Body of pancreas (tissue), 4 donors: ENCODE measurements at regions not wholly inside any gene's neighbourhood (a gene's known extent, or its start where the extent isn't known, plus 50 kb on each side); places are given as distances from the start of the nearest gene placed in this dataset.

Experiments used
- ATAC-seq: fragments of 150-250 bp; one replicate; pipeline ENCODE4 v1.9.1; 2016
- DNase-seq, 4 donors: peaks; one replicate each; pipeline ENCODE4 v3.0.0-alpha.2; 2019
- H3K27ac ChIP-seq, 4 donors: fragments of 200-600 bp; sonication (generic); 1 replicate in 3 of 4; 2 replicates in 1 of 4; pipeline versions ENCODE4 v1.5.1 to v1.6.1; 2016 to 2019; ENCODE audit warnings: mild to moderate bottlenecking in 1 of 4, mixed read lengths in 1 of 4, moderate library complexity in 1 of 4
- H3K27me3 ChIP-seq, 2 donors: fragments of 200-600 bp; sonication (generic); one replicate each; pipeline ENCODE4 v1.6.0; 2016; ENCODE audit warnings: mild to moderate bottlenecking in 1 of 2
- H3K36me3 ChIP-seq, 2 donors: fragments of 200-600 bp; sonication (generic); replicated peaks in 1 of 2; 2 replicates each; pipeline ENCODE4 v1.5.1; 2016; ENCODE audit warnings: low read depth in 2 of 2; ENCODE audit not compliant: insufficient read depth in 1 of 2
- H3K4me1 ChIP-seq: fragments of 200-600 bp; sonication (generic); one replicate; pipeline ENCODE4 v1.6.0; 2016
- H3K4me3 ChIP-seq, 2 donors: fragments of 200-600 bp; sonication (generic); 1 replicate in 1 of 2; 2 replicates in 1 of 2; pipeline ENCODE4 v1.5.1; 2016 to 2019
- H3K9me3 ChIP-seq, 3 donors: fragments of 200-600 bp; sonication (generic); 1 replicate in 2 of 3; 2 replicates in 1 of 3; pipeline ENCODE4 v1.5.1; 2016
- CTCF ChIP-seq, 7 experiments: fragments of 450-650 bp in 4 of 7; fragments of 200-600 bp in 3 of 7; sonication (generic) in 3 of 7; IDR thresholded peaks; one replicate each; pipeline ENCODE4 v1.5.1; 2016 to 2019; ENCODE audit warnings: antibody characterized with exemption in 7 of 7
- POLR2A ChIP-seq, 3 donors: fragments of 450-650 bp; IDR thresholded peaks; one replicate each; pipeline ENCODE4 v1.6.1; 2016; ENCODE audit warnings: antibody characterized with exemption in 3 of 3, mild to moderate bottlenecking in 2 of 3
- WGBS, 2 donors: methylation state at CpG; one replicate each; pipeline ENCODE4 v1.1.5; 2017; 5-methylcytosine and 5-hydroxymethylcytosine counted together
- intact Hi-C: fragments of 100-400 bp; cut with DNase I; formaldehyde crosslinking; loops from one replicate; pipeline ENCODE4 v1.15.1; 2023

- DNase-seq (no peak), ATAC-seq (no peak)
- 70 to 74% methylated on average over 7 of the region's 7 CpGs for WGBS, 2 donors
- no peaks in the 10 kb centered on the region for H3K4me1 ChIP-seq
- intact Hi-C loops = no loop called here
- H3K27me3 ChIP-seq = no peaks in the 10 kb centered on the region
- TF ChIP-seq POLR2A (IDR thresholded peaks at IDR 0.05) (no peak), CTCF (IDR thresholded peaks at IDR 0.05) (no peak)
- H3K27ac ChIP-seq = no peak overlapping the region
- no peaks in the 10 kb centered on the region for H3K9me3 ChIP-seq
- no peak overlapping the region for H3K4me3 ChIP-seq
- no peaks in the 10 kb centered on the region for H3K36me3 ChIP-seq
Observed at GRCh38 chr17:68658999-68659780, 58.0 kb upstream of the FAM20A start.

GRCh38 chr17:68657576-68657975, 56.4 kb upstream of the FAM20A start:
- Histone ChIP-seq H3K4me1 (no peaks in the 10 kb centered on the region), H3K27ac (no peak overlapping the region), H3K9me3 (no peaks in the 10 kb centered on the region), H3K4me3 (no peak overlapping the region), H3K36me3 (no peaks in the 10 kb centered on the region), H3K27me3 (no peaks in the 10 kb centered on the region)
- TF ChIP-seq POLR2A (IDR thresholded peaks at IDR 0.05) = no peak
- TF ChIP-seq CTCF (IDR thresholded peaks at IDR 0.05) = no peak
- no peak for ATAC-seq
- 64 to 65% methylated on average over 2 of the region's 2 CpGs for WGBS, 2 donors
- no peak for DNase-seq
- intact Hi-C loops = no loop called here

- no peak overlapping the region for H3K4me3 ChIP-seq
- H3K36me3 ChIP-seq = no peaks in the 10 kb centered on the region
- DNase-seq (peak in 1 of 4 donors; percentile 8), ATAC-seq (no peak)
- TF ChIP-seq POLR2A (IDR thresholded peaks at IDR 0.05) = no peak
- no peak for TF ChIP-seq CTCF (IDR thresholded peaks at IDR 0.05)
- H3K27me3 ChIP-seq = no peaks in the 10 kb centered on the region
- WGBS, 2 donors = 56 to 66% methylated on average over 4 of the region's 4 CpGs
- no peaks in the 10 kb centered on the region for H3K4me1 ChIP-seq
- no peak overlapping the region for H3K27ac ChIP-seq
- intact Hi-C loops = no loop called here
- no peaks in the 10 kb centered on the region for H3K9me3 ChIP-seq
Observed at GRCh38 chr17:68657166-68657565, 56.0 kb upstream of the FAM20A start.

- 55 to 58% methylated on average over 4 of the region's 4 CpGs for WGBS, 2 donors
- H3K27me3 ChIP-seq = no peaks in the 10 kb centered on the region
- no peak for ATAC-seq
- no peaks in the 10 kb centered on the region for H3K4me1 ChIP-seq
- no peak overlapping the region for H3K27ac ChIP-seq
- no peak for DNase-seq
- intact Hi-C loops = no loop called here
- TF ChIP-seq POLR2A (IDR thresholded peaks at IDR 0.05) = no peak
- TF ChIP-seq CTCF (IDR thresholded peaks at IDR 0.05) = no peak
- no peak overlapping the region for H3K4me3 ChIP-seq
- H3K9me3 ChIP-seq = no peaks in the 10 kb centered on the region
- no peaks in the 10 kb centered on the region for H3K36me3 ChIP-seq
Observed at GRCh38 chr17:68656666-68657065, 55.5 kb upstream of the FAM20A start.
